ENCODE measurements at regions not wholly inside any gene's neighbourhood (a gene's known extent, or its start where the extent isn't known, plus 50 kb on each side); places are given as distances from the start of the nearest gene placed in this dataset.
"Not testable (repeated sequence)": the region's sequence is repeated elsewhere in the genome, so short reads cannot be mapped to it uniquely, and the experiment has no call there.

DNA sequence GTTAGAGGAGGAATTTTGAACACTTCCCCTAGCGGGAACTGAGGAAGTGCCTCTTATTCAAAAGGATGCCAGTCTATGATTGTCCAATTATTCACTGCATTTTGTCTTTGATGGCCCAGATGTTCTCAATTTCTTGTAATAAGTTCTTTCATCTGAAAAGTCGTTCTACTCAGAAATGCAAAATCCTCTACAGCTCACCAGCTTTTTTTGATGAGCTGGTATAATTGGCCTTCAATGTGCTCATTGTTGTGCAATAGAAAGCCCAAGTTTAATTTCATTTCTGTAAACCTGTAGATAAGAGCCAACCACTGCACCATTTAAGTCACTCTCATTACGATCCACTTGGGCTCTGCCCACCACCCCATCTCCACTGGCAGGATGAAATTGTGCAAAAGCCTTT, 978.7 kb upstream of the AUTS2 start:
- Histone ChIP-seq H3K9me3 (peaks cover 0 to 16% of the 10 kb centered on the region in 2 donors), H3K27ac (no peak overlapping the region), H3K27me3 (no peaks in the 10 kb centered on the region), H3K4me3 (no peak overlapping the region), H3K4me1 (no peaks in the 10 kb centered on the region), H3K36me3 (no peaks in the 10 kb centered on the region)
- DNase-seq (ENCODE audit: low spot score), result no peak
- TF ChIP-seq, protein P1, sequence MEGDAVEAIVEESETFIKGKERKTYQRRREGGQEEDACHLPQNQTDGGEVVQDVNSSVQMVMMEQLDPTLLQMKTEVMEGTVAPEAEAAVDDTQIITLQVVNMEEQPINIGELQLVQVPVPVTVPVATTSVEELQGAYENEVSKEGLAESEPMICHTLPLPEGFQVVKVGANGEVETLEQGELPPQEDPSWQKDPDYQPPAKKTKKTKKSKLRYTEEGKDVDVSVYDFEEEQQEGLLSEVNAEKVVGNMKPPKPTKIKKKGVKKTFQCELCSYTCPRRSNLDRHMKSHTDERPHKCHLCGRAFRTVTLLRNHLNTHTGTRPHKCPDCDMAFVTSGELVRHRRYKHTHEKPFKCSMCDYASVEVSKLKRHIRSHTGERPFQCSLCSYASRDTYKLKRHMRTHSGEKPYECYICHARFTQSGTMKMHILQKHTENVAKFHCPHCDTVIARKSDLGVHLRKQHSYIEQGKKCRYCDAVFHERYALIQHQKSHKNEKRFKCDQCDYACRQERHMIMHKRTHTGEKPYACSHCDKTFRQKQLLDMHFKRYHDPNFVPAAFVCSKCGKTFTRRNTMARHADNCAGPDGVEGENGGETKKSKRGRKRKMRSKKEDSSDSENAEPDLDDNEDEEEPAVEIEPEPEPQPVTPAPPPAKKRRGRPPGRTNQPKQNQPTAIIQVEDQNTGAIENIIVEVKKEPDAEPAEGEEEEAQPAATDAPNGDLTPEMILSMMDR (IDR thresholded peaks at IDR 0.05), result no peak

DNA sequence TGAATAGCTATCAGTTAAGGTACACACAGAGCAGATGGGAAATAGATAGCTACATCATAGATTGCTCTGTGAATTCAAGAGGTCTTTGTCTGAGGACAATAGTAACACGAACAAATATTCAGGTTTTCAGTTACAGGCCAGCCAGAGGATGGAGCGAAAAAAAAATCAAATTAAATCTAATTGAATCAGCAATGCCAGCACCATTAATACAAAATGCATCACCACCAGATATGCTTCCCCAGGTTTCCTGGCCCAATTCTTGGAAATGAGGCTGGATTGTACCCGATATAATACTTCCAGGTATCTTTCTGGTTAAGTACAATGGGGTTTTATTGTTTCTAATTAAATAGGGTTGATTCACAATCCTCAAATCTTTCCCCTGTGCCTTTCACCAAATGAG, 975.8 kb upstream of the AUTS2 start:
- no peak for DNase-seq (ENCODE audit: low spot score)
- H3K4me1 ChIP-seq, result no peaks in the 10 kb centered on the region
- no peak overlapping the region for H3K27ac ChIP-seq
- no peaks in the 10 kb centered on the region for H3K36me3 ChIP-seq
- H3K9me3 ChIP-seq, result peaks cover 0 to under 1% of the 10 kb centered on the region in 2 donors
- no peak overlapping the region for H3K4me3 ChIP-seq
- no peaks in the 10 kb centered on the region for H3K27me3 ChIP-seq
- TF ChIP-seq, protein P1 (IDR thresholded peaks at IDR 0.05), result no peak

DNA sequence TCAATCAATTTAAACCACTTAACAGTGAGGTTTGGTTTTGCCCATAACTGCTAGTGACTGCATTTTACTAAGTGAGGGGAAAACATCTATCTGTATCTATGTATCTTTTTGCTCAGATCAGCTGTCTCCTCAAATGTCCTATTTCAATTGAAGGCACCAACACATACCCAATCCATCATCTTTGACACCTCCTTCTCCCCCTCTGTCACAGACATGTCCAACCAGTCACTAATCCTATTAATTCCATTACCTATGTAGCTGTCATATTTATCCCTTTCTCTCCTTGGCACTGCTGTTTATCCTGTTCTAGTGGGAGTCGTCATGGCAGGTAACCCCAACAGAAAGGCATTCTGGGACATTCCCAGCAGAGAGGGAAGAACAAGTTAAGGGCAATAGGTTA, 975.2 kb upstream of the AUTS2 start:
- no peaks in the 10 kb centered on the region for H3K27me3 ChIP-seq
- no peak overlapping the region for H3K4me3 ChIP-seq
- H3K27ac ChIP-seq, result no peak overlapping the region
- no peaks in the 10 kb centered on the region for H3K36me3 ChIP-seq
- H3K4me1 ChIP-seq, result no peaks in the 10 kb centered on the region
- no peaks in the 10 kb centered on the region for H3K9me3 ChIP-seq
- DNase-seq (ENCODE audit: low spot score), result no peak
- TF ChIP-seq, protein P1 (IDR thresholded peaks at IDR 0.05), result no peak

DNA sequence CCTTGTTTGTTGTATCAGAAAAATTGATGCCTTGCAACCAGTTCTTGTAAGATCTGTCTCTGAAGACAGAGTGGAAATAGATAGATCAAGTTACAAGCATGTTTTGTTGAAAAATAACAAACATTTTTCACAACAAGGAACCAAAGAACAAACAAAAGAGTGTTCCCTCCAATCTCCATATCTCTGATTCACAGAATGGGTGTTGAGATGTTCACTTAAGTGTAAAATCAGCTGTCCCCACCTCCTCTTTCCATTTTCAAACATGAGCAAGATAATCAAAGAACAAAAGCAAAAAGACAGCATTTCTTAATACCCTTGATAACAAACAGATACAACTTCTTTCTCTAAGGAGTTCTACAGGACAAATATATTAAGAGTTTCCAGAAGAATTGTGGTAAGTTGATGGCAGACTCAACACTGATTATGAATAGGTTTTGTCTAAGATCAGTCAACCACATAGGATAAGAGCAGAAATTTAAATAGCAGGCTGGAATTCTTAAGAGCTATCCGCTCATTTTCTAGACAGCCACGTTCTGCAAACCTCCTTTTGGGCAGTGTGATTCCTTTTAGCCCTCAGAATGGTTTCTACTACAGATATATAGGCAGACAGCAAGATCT, 970.9 kb upstream of the AUTS2 start:
- TF ChIP-seq, protein P1 (IDR thresholded peaks at IDR 0.05), result no peak
- Histone ChIP-seq H3K36me3 (no peaks in the 10 kb centered on the region), H3K27ac (no peak overlapping the region), H3K9me3 (no peaks in the 10 kb centered on the region), H3K27me3 (no peaks in the 10 kb centered on the region), H3K4me3 (no peak overlapping the region), H3K4me1 (no peaks in the 10 kb centered on the region)
- no peak for DNase-seq (ENCODE audit: low spot score)

DNA sequence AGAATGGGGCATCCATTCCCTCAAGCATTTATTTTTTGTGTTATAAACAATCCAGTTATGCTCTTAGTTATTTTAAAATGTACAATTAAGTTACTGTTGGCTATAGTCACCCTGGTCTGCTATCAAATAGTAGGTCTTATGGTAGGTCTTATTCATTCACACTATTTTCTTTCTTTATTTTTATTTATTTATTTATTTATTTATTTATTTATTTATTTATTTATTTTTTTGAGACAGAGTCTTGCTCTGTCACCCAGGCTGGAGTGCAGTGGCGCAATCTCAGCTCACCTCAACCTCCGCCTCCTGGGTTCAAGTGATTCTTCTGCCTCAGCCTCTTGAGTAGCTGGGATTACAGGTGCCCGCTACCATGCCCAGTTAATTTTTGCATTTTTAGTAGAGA, 967.4 kb upstream of the AUTS2 start:
- not testable (repeated sequence) for DNase-seq (ENCODE audit: low spot score); H3K9me3 ChIP-seq; H3K27me3 ChIP-seq; H3K4me1 ChIP-seq; H3K36me3 ChIP-seq; H3K4me3 ChIP-seq; H3K27ac ChIP-seq

DNA sequence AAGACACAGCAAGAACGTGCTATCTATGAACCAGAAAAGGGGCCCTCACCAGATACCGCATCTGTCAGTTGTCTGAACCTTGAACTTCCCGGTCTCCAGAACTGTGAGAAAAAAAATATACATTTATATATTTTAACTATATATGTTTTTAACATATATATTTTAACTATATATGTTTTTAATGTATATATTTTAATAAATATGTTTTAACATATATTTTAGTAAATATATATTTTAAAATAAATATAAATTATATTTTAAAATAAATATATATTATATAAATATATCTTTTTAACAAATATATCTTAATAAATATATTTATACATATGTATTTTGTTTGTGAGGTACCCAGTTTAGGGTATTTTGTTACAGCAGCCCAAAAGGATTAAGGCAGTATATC, 958.2 kb upstream of the AUTS2 start:
- no peaks in the 10 kb centered on the region for H3K4me1 ChIP-seq
- no peak for DNase-seq (ENCODE audit: low spot score)
- no peak overlapping the region for H3K27ac ChIP-seq
- no peak overlapping the region for H3K4me3 ChIP-seq
- peaks cover 0 to 22% of the 10 kb centered on the region in 2 donors for H3K9me3 ChIP-seq
- no peaks in the 10 kb centered on the region for H3K27me3 ChIP-seq
- TF ChIP-seq, protein P1 (IDR thresholded peaks at IDR 0.05), result no peak
- H3K36me3 ChIP-seq, result no peaks in the 10 kb centered on the region
